Esophagus (tissue), 2 donors: ENCODE measurements at regions not wholly inside any gene's neighbourhood (a gene's known extent, or its start where the extent isn't known, plus 50 kb on each side); places are given as distances from the start of the nearest gene placed in this dataset.

Experiments
- H3K27ac ChIP-seq, 2 donors: one replicate each; pipeline ENCODE4 v1.5.1; 2013; ENCODE audit warnings: low read depth in 2 of 2, mild to moderate bottlenecking in 2 of 2, inconsistent platforms in 1 of 2, low read length in 1 of 2, moderate library complexity in 1 of 2
- H3K27me3 ChIP-seq, 2 donors: one replicate each; pipeline ENCODE4 v1.6.1; 2013; ENCODE audit warnings: low read length in 2 of 2, control low read depth in 1 of 2, mild to moderate bottlenecking in 1 of 2; ENCODE audit not compliant: insufficient read depth in 2 of 2, control insufficient read depth in 1 of 2
- H3K36me3 ChIP-seq, 2 donors: one replicate each; pipeline ENCODE4 v1.6.1; 2013; ENCODE audit warnings: low read length in 1 of 2; ENCODE audit not compliant: control insufficient read depth in 2 of 2, insufficient read depth in 2 of 2
- H3K4me1 ChIP-seq, 2 donors: one replicate each; pipeline ENCODE4 v1.6.1; 2013; ENCODE audit warnings: low read length in 1 of 2; ENCODE audit not compliant: control insufficient read depth in 2 of 2, insufficient read depth in 2 of 2
- H3K4me3 ChIP-seq, 2 donors: one replicate each; pipeline ENCODE4 v1.5.1; 2013; ENCODE audit warnings: low read length in 2 of 2, mild to moderate bottlenecking in 2 of 2, low read depth in 1 of 2, moderate library complexity in 1 of 2
- H3K9me3 ChIP-seq, 2 donors: one replicate each; pipeline ENCODE4 v1.6.1; 2013; ENCODE audit warnings: mild to moderate bottlenecking in 2 of 2, low read depth in 1 of 2, low read length in 1 of 2, moderate library complexity in 1 of 2; ENCODE audit not compliant: control insufficient read depth in 2 of 2, insufficient read depth in 1 of 2
- WGBS, 2 donors: extraction: QIAGEN DNeasy Blood & Tissue Kit; methylation state at CpG; one replicate each; pipeline ENCODE4 v1.1.7; 2013; 5-methylcytosine and 5-hydroxymethylcytosine counted together
- donor health status: healthy with polysubstance abuse.
- donor health status: Bipolar disorder and iron deficiency.

GRCh38 chr7:119969763-119970162 lies 303.2 kb upstream of the KCND2 start:
- no peaks in the 10 kb centered on the region for H3K36me3 ChIP-seq
- WGBS, 2 donors = 76% methylated on average over 2 of the region's 2 CpGs
- no peaks in the 10 kb centered on the region for H3K9me3 ChIP-seq
- no peak overlapping the region for H3K4me3 ChIP-seq
- H3K27ac ChIP-seq = no peak overlapping the region
- H3K27me3 ChIP-seq = no peaks in the 10 kb centered on the region
- H3K4me1 ChIP-seq = no peaks in the 10 kb centered on the region

- Histone ChIP-seq H3K27ac (no peak overlapping the region), H3K4me3 (no peak overlapping the region), H3K36me3 (no peaks in the 10 kb centered on the region), H3K4me1 (no peaks in the 10 kb centered on the region), H3K9me3 (no peaks in the 10 kb centered on the region), H3K27me3 (no peaks in the 10 kb centered on the region)
- WGBS, 2 donors = 66 to 80% methylated on average over 1 of the region's 1 CpG
These were observed 298.0 kb upstream of the KCND2 start for GRCh38 chr7:119974972-119975371.

- no peak overlapping the region for H3K4me3 ChIP-seq
- no peak overlapping the region for H3K27ac ChIP-seq
- 78 to 80% methylated on average over 4 of the region's 4 CpGs for WGBS, 2 donors
These were observed 290.1 kb upstream of the KCND2 start for GRCh38 chr7:119982884-119983283.

GRCh38 chr7:119983468-119983867 lies 289.5 kb upstream of the KCND2 start:
- H3K27ac ChIP-seq = no peak overlapping the region
- no peaks in the 10 kb centered on the region for H3K4me1 ChIP-seq
- H3K36me3 ChIP-seq = no peaks in the 10 kb centered on the region
- H3K27me3 ChIP-seq = no peaks in the 10 kb centered on the region
- H3K9me3 ChIP-seq = peaks cover 7 to 9% of the 10 kb centered on the region in 2 donors
- WGBS, 2 donors = 94 to 100% methylated on average over 5 of the region's 5 CpGs
- no peak overlapping the region for H3K4me3 ChIP-seq

More at GRCh38 chr7:119982884-119983283, 290.1 kb upstream of the KCND2 start:
- Histone ChIP-seq H3K4me1 (no peaks in the 10 kb centered on the region), H3K9me3 (peaks cover 7 to 9% of the 10 kb centered on the region in 2 donors), H3K36me3 (no peaks in the 10 kb centered on the region), H3K27me3 (no peaks in the 10 kb centered on the region)

- no peak overlapping the region for H3K4me3 ChIP-seq
- 92 to 94% methylated on average over 3 of the region's 3 CpGs for whole genome bisulfite sequencing, 2 donors
- H3K27ac ChIP-seq = no peak overlapping the region
- H3K27me3 ChIP-seq = no peaks in the 10 kb centered on the region
- peaks cover 7 to 9% of the 10 kb centered on the region in 2 donors for H3K9me3 ChIP-seq
- H3K36me3 ChIP-seq = no peaks in the 10 kb centered on the region
- no peaks in the 10 kb centered on the region for H3K4me1 ChIP-seq
These were observed 288.7 kb upstream of the KCND2 start for GRCh38 chr7:119984247-119984646.

- Histone ChIP-seq H3K27ac (no peak overlapping the region), H3K4me1 (no peaks in the 10 kb centered on the region), H3K27me3 (no peaks in the 10 kb centered on the region), H3K9me3 (peaks cover 0 to 3% of the 10 kb centered on the region in 2 donors), H3K36me3 (no peaks in the 10 kb centered on the region), H3K4me3 (no peak overlapping the region)
- 70% methylated on average over 1 of the region's 1 CpG for WGBS, 2 donors
These were observed 284.6 kb upstream of the KCND2 start for GRCh38 chr7:119988401-119988800.

GRCh38 chr7:119994928-119995327 lies 278.0 kb upstream of the KCND2 start:
- Histone ChIP-seq H3K4me1 (no peaks in the 10 kb centered on the region), H3K36me3 (no peaks in the 10 kb centered on the region), H3K27ac (no peak overlapping the region), H3K9me3 (no peaks in the 10 kb centered on the region), H3K27me3 (no peaks in the 10 kb centered on the region), H3K4me3 (no peak overlapping the region)
- WGBS, 2 donors = 76 to 81% methylated on average over 3 of the region's 3 CpGs

GRCh38 chr7:119996634-119997033 lies 276.3 kb upstream of the KCND2 start:
- Histone ChIP-seq H3K27ac (no peak overlapping the region), H3K4me1 (no peaks in the 10 kb centered on the region), H3K27me3 (no peaks in the 10 kb centered on the region), H3K36me3 (no peaks in the 10 kb centered on the region), H3K4me3 (no peak overlapping the region), H3K9me3 (no peaks in the 10 kb centered on the region)
- 28 to 43% methylated on average over 3 of the region's 3 CpGs for WGBS, 2 donors

- no peaks in the 10 kb centered on the region for H3K4me1 ChIP-seq
- H3K27ac ChIP-seq = no peak overlapping the region
- H3K36me3 ChIP-seq = no peaks in the 10 kb centered on the region
- H3K9me3 ChIP-seq = no peaks in the 10 kb centered on the region
- WGBS, 2 donors = 85% methylated on average over 5 of the region's 5 CpGs
- H3K4me3 ChIP-seq = no peak overlapping the region
- H3K27me3 ChIP-seq = no peaks in the 10 kb centered on the region
These were observed 273.1 kb upstream of the KCND2 start for GRCh38 chr7:119999738-120000475.

GRCh38 chr7:120005720-120006119 lies 267.3 kb upstream of the KCND2 start:
- Histone ChIP-seq H3K4me1 (no peaks in the 10 kb centered on the region), H3K4me3 (no peak overlapping the region), H3K27ac (no peak overlapping the region), H3K9me3 (no peaks in the 10 kb centered on the region), H3K27me3 (no peaks in the 10 kb centered on the region), H3K36me3 (no peaks in the 10 kb centered on the region)
- WGBS, 2 donors = 85 to 90% methylated on average over 6 of the region's 6 CpGs
